GM21515 (cell line): ENCODE measurements at regions not wholly inside any gene's neighbourhood (a gene's known extent, or its start where the extent isn't known, plus 50 kb on each side); places are given as distances from the start of the nearest gene placed in this dataset.
"Not testable (repeated sequence)": the region's sequence is repeated elsewhere in the genome, so short reads cannot be mapped to it uniquely, and the experiment has no call there.

Source experiments
- ATAC-seq: cut with Tn5 transposase; IDR thresholded peaks from one replicate; pipeline ENCODE4 v1.9.1; 2021; ENCODE audit not compliant: unreplicated experiment

DNA sequence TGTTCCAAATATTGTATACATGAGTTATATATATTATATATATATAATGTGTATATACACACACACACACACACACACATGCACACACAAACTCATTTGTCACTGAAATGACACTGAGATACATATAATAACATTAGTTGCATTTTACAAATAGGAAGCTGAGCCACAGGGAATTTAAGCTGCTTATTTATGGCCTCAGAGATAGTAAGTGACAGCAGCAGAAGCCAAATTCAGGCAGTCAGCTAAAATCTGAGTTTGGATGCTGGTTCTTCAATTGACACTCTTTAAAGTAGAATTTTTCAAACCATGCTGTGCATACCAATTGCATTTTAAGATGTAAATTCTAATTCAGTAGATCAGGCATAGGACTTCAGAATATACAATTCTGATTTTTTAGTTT, 163.3 kb upstream of the CTSO start:
- ATAC-seq, result no peak

DNA sequence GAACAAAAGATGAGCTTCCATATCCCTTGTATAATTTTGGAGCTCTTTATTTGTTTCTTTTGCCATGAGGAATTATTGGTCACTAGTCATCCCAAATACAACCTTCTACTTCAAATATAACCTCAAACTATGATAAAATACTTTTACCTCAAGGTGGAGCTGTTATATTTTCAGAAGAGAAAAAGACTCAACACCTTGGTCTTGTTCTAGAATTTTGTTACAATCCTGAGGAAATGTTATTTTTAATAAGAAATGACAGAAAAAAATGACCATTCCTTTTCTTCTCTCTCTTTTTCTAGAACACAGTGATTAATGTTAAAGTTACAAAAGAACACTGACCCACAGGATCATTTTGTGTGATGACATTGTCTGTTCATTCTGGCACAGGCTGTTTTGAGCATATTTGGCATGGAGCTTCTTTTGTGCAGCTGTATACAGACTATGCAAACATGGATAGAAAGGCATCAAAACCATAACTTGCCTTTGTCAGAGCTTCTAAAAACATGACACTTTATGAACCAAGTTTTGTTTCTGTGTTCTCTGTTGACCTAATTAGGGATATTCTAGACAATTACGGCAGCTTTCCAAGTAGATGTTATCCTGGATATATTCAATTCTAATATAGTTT, 159.6 kb upstream of the CTSO start:
- ATAC-seq, result no peak

DNA sequence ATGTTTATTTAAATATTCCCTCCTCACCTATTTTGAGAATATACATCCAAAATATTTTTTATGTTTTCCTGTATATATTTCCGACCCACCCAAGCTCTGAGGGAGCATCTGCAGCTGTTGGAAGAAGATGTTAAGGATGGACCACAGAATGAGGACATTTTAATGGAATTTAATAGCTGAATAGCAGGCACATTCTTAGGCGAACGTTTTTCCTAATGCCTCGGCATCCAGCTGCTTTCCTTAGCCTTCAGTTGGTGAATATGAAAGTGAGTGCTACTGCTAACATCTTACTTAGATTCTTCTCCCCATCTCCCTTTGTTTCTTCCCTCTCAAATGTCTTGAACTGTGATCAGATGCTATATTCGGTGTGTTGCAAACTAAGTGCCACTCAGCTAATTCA, 158.0 kb upstream of the CTSO start:
- no peak for ATAC-seq

DNA sequence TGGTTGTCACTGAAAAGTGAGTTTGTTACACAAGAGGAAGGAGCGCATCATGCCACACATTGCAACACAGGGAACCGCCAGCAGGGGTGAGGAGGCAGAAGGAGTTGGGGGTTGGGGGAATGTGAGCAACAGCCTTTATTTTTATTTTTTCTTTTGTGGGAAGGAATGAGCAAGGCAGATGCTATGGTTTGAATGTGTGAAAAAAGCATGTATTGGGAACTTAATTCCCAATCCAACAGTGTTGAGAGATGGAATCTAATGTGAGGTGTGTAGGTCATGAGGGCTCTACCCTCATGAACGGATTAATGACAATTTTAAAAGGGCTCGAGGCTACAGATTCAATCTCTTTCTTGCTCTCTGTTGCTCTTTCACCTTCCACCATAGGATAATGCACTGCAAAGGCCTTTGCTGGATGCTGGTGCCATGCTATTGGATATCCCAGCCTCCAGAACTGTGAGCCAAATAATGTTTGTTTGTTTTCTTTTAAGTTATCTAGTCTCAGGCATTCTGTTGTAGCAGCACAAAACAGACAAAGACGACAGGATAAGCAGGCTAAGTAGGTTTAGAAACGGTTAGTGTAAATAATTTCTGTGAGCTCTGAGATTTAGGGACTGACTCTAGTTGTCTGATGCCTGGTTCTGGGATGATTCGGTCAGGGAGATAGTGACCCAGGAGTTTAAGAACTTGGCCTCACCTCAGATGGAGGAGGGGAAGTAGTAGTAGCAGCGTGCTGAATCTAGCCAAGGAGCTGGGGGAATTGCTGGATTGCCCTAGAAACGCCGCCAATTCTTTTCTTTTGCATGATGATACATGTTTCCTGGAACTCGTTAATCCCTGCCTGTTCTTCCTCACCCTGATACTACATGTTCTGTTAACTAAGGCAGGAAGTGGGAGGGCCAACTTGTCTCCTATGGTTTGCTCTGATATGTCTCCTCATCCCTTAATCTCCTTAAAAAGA, 156.6 kb upstream of the CTSO start:
- ATAC-seq, result no peak

DNA sequence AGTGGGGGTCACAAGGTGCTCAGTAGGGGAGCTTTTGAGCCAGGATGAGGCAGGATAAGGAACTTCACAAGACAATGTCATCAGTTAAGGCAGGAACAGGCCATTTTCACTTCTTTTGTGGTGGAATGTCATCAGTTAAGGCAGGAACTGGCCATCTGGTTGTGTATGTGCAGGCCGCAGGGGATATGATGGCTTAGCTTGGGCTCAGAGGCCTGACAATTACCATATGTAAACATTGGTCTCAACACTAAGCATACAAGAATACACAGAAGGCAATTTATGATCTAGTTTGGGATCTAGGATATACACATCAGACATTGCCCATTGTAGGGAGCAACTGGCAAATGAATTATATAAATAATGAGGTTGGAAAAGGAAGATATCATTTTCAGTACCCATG, 155.4 kb upstream of the CTSO start:
- ATAC-seq, result not testable (repeated sequence)

DNA sequence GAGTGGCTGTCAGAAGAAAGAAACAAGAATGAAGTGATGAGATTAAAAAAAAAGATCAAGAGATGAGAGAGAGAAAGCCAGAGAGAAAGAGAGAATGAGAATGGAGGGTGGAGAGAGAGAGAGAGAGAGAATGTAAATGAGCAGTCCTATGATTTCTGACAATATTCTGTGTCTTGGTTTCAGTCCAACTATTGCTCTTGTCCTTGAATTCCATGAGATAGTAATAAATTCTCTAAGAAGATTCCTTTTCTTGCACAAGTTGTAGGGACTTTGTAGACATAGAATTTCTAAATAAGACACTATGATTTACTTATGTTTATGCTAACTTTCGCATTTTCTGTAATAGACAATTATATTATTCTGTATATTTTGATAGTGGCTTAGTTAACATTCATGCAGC, 149.6 kb upstream of the CTSO start:
- ATAC-seq, result no peak

DNA sequence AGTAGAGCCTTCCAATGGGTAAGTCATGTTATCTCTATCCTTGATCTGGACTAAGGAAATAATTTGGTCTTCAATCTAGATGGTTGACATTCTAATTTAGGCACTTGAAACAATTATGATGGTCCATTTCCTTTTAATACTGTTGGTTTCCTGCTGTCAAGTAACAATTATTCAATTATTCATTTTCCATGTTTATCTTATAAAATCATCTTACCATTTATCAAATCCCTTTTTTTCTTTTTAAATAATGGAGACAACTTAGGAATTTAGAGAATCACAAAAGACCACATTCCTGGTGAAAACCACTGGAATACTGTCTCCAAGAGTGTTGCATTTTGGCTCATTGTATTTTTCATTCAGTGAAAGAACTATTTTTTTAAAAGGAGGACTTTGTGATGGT, 148.7 kb upstream of the CTSO start:
- ATAC-seq, result no peak

DNA sequence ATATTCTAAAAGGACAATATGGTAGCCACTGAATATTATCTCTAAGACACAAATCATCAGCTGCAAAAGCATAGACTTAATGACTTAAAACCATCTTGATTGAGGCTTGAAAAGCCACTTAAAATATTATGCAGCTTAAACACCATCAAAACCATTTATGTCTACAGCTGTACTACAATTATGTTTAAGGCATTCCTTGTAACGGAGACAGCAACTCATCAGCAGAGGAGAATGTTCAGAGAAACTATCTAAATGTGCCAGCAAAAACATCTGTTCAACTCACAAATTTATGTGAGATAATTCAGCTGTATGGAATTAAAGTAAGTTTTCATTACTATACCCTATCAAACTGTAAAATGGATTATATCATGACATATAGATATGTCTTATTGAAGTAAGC, 147.9 kb upstream of the CTSO start:
- ATAC-seq, result no peak

DNA sequence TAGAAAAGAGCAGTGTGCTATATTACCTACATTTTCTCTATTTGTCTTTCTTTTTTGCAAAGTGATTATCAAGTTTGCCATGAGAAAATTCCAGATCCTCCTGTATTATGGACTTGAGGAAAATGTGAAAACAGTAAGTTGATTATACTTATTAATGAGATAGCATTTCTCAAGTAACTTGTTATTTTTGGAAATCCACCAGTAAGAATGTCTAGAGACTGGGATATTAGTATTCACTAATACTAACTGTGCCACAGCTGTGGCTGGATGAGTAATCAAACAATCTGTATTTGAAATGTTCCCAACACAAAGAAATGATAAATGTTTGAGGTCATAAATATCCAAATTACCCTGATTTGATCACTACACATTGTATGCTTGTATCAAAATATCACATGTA, 147.0 kb upstream of the CTSO start:
- ATAC-seq, result no peak

DNA sequence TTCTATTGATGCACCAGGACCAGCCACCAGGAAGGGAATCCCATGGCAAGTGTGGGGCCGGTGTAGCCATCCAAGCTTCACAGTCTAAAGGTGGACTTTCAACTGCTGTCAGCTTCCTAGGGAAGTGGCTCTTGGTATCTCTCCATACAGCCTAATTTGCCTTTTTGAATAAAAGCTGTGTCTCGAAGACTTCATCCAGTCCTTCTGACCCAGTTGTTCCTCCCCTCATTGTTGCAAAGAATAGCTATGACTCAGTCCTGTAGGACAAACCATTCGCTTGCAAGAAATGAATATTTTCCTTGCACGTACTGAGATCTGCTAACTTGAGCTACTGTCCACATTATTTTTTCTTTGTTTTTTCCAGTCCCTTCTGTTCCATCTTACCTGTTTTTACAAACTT, 145.1 kb upstream of the CTSO start:
- ATAC-seq, result no peak

DNA sequence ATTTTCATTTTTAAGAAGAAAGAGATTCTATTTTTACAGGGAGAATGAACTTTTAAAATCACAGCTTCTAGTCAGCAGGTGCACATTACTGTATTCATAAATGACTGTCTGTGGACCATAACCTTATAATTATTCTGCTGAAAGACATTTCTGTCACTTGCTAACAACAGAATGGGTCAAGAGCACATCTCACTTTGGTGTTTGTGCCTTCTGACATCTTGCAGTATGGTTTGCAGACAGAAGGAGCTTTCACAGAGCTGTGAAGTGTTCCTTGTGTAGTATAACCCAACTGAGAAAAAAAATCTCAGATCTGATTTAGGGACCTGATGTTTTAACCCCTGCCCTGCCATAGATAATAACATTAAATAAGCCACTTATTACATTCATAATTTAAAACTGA, 131.4 kb upstream of the CTSO start:
- ATAC-seq, result no peak

DNA sequence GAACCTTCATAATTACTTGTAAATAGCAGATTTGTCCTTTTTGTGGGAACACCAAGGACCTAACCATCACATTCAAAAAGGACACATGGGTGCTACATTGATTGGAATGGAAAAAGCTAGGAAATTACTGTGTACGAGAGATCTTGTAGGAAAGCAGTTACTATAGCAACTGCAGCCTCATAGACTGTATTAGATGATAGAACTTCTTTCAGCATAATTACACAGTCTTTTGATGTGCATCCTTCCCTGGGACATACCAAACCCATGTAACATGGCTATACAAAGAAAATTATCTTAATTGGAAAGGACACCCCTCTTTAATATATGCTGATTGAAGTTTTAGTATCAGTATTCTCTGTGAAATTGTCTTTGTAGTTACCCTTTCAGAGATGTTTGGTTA, 130.7 kb upstream of the CTSO start:
- ATAC-seq, result no peak

DNA sequence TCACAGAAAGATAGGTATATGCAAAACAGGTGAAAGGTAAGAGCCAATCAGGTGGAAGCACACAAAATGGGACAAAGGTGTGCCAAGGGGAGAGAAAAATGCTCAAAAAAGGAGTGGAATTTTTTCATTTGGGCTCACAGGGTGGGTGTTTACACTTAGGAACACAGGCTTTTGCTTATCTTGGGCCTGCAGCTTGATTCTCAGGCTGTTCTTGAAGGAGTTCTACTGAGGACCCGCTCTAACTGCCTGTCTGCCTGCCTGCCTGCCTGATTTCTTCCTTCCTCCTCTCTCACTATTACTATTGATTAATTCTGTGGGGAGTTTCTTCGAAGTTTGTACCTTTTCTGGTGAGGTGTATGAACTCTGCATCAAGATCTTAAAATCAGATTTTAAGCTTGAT, 120.3 kb upstream of the CTSO start:
- no peak for ATAC-seq

DNA sequence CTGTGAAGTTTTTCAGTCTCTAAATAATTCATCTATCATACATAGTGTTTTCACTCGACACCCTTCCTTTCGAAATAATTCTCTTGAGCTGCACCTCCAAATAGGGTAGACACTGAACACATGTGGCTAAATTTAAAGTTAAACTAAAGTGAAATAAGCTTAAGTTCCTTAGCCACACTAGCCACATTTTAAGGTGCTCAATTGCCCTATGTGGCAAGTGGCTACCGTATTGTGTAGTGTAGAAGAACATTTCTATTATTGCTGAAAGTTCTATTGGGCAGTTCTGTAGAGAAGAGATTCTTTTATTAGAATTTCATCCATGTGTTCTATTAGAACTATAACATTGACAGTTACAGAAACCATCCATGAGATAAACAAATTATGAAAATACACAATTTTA, 107.0 kb upstream of the CTSO start:
- ATAC-seq, result no peak

DNA sequence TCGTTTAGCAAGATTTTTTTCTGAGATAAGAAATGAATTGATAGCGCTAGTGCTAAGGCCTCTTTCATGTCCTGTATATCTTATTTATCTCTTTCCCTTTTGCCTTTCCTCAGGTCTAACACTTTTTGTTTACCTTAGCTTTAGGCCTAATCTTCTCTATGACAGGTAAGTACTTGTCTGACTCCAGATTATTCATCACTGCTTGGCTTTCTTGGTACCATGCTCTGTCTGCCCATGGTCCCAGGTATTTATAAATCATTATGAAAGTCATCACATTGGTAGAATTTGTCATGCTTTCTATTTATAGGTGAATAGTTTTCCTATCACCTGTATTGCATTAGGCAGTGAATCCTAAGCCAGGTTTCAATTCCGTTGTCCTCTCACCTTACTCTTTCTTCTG, 99.5 kb upstream of the CTSO start:
- no peak for ATAC-seq

DNA sequence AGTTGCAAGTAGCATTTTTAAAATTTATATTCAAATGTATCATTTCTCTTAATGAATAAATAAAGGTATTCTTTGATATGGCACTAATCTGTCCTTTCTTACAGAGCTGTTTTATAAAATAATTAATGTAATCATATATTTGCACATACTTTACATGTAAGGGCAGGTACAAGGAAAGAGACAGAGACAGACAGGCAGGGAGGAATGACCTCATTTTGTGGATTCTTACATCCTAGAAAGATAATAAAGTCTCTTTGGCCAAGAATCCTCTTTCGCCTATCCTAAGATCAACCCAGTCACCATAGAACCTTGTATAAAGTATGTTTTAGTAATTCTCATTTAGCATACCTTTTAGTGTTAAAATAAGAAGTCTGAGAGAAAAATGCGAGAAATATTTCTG, 98.5 kb upstream of the CTSO start:
- ATAC-seq, result no peak

DNA sequence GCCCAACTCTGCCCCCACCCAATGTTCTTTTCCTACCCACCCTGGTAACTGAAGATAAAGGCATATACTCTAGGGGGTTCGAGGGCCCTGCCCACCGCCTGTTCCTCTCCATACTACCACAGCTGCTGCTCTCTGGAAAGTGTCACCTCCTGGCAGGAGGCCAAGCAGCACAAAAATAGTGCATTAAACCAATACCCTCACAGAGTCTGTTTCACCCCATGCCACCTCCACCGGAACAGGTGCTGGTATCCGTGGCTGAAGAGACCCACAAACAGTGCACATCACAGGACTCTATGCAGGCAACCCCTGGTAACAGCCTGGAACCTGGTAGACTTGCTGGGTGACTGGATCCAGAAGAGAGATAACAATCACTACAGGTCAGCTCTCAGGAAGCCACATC, 85.1 kb upstream of the CTSO start:
- ATAC-seq, result no peak

DNA sequence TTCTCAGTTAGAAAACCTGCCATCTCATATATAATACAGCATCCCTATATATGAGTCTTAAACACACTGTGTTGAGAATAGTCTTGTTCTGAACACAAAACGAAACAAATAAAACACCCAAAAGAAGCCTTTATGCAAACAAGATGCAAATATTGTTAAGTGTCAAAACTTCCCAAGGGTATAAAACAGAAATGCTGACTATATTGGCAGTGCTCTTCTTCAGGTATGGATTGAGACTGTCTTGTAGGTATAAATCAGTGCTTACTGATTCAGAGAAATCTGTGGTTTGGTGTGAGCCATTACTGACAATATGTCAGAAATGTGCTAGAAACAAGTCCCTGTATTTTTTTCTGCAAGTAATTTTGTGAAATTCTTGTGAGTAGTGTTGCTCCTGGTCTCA, 82.8 kb upstream of the CTSO start:
- ATAC-seq, result no peak

DNA sequence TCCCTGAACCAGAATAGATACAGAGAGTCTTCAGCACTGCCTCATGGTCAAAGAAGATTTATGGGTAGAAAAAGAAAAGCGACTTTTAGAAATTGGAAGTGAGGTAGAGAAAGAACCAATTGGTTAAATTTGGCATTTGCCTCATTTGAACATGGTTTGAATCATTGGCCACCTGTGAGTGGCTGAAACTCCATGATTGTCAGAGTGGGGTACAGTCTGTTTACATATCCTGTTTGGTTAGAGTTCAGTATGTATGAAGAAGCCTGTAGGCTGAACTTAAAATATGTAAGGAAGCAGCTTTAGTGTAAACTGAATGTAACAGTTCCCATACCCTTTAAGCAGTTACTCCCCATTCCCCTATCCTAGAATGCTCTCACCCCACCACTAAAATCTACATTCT, 76.0 kb upstream of the CTSO start:
- ATAC-seq, result no peak

DNA sequence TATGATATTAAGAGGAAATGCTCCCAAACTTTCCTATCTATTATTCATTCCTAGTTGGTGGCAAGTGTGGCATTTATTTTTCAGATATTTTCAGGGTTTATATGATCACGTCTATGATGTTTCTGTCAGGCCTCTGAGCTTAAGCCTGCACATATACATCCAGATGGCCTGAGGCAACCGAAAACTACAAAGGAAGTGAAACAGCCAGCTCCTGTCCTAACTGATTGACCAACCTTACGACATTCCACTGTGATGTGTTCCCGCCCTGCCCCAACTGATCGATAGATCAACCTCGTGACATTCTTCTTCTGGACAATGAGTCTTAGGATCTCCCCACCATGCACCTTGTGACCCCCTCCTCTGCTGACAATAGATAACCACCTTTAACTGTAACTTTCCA, 67.6 kb upstream of the CTSO start:
- no peak for ATAC-seq

DNA sequence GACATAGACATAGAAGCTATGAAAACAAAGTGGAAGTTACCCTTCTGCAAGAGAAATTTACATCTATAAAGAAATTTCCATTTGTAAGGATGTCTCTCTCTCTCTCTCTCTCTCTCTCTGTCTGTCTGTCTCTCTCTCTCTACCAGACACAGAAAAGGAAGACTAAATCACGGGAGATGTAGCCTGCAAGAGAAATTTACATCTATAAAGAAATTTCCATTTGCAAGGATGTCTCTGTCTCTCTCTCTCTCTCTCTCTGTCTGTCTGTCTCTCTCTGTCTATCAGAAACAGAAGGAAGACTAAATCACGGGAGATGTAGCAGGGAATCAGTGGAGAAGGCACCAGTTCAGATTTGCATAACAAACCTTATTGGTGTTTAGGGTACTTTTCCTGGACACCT, 65.6 kb upstream of the CTSO start:
- no peak for ATAC-seq

DNA sequence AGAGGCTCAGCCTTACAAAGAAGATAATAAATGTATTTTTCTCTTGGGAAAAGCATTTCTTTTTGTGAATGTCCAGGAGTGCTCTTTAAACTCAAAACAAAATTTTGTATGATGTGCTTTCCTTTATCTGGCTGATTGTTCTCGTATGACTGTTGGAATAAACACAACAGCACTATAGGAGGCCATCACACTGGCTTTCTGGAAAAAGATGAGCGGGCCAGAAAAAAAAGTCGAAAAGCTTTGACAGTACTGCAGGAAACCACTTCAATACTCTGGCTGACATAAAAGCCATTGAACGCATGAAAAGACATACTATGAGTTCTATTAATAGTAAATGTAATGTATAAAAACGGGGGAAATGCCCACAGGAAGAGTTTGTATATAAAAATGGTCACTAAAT, 64.7 kb upstream of the CTSO start:
- no peak for ATAC-seq

DNA sequence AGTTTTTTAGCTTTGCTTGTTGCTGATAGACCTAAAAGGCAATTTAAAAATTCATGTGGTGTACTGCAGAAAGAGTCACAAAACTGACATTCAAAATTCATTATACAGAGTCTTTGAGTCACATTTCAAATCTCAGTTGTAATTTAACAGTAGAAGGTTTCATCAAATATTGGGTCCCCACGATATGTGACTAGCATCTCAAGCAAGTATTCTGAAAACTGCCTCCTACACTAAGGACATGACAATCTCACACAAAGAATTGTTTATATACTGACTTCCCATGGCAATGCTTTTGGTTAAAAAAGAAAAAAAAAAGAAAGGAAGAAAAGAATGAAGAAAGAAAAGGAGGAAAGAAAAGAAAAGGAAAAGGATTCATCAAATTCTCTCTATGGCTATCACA, 62.1 kb upstream of the CTSO start:
- ATAC-seq, result no peak
